HG02943 (cell line): ENCODE measurements at regions not wholly inside any gene's neighbourhood (a gene's known extent, or its start where the extent isn't known, plus 50 kb on each side); places are given as distances from the start of the nearest gene placed in this dataset.
"Not testable (repeated sequence)": the region's sequence is repeated elsewhere in the genome, so short reads cannot be mapped to it uniquely, and the experiment has no call there.

Source experiments
- ATAC-seq: cut with Tn5 transposase; IDR thresholded peaks from one replicate; pipeline ENCODE4 v1.9.1; 2021; ENCODE audit warnings: mild to moderate bottlenecking, low read depth, moderate library complexity; ENCODE audit not compliant: unreplicated experiment

DNA sequence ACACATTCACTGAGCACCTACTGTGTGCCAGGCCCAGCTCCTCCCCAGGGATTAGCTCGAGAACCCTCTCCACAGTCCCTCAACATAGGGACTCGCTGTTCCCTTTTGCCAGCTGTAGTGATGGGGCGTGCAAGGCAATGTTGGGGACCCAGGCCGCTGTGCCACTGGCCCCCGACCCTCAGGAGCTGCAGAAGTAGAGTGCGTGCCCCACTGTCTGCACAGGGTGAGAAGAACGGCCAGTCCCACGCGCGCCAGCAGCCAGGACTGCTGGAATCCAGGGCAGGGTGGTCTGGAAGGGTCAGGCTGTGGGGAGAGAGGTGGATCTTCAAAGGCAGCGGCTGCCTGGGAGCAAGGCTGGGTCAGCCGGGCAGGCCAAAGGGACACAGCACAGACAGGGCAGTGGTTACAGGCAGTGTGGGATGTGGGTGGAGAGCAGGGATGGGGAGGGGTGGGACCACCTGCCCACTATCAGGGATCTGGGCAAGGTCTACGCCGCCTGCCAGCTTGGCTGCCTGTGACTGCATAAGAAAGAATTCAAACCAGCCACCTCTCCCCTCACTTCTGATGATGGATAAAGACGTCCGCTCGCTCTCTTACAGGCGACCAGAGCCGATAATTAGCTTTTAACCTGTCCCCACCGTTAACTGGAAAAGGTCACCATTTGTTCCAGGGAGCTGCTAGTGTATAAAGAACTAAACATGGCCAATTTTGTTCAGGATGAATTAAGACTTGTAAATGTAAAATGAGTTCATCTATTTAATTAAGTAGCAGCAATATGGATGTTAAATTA lies 86.7 kb upstream of the GSE1 start:
- no peak for ATAC-seq

DNA sequence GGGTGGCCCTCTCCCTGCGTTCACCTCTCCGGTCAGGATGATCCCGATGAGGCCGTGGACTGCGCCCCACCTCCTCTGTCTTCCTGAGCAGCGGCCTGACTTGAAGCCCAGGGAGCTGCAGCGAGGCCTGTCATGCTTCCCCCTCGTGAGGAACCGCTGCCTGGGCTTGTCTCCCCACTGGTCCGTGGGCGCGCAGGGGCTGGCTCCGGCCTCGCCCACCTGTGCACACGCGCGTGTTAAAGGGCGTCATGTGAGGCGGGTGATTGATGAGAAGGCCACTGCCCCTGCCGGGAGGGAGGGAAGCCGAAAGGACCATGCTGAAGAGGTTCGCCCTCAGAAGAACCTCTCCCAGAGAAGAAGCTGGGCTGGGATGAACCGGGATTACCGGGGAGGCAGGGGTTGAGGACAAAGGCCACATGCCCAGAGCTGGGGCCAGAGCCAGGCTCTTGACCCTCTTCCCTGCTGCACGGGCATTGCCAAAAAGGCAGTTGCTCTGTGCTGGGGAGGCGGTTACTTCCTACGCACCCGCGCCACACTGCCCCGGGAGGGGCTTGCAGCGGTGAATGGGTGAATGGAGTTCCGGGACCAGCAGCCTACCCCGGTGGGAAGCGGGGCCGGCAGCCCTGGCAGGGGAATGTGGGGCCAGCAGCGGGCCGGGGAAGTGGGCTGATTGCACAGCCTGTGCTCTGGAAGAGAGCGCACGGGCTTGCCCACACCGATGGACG lies 85.9 kb upstream of the GSE1 start:
- ATAC-seq: no peak

DNA sequence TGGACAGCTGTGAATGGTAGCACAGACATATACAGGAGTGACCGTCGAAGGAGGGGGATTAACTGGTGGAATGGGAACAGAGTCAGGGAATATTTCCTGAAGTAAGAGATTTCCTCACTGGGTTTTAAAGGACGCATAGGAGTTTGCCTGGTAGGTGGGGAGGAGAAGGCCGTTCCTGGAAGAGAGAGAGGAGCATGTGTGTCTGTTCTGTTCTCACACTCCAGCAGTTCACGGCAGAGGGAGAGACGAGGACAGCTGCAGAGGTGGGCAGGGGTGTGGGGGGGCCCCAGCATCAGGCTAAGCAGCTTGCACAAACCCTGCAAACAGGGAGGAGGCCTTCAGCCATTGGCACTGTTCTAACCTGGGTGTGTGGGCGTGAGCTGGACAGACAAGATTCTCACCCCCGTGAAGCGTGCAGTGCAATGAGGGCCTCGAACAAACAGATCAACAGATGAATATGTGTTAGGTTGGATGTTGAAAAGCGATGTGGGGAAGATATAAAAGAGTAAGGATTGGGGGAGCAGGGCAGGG lies 85.3 kb upstream of the GSE1 start:
- no peak for ATAC-seq

DNA sequence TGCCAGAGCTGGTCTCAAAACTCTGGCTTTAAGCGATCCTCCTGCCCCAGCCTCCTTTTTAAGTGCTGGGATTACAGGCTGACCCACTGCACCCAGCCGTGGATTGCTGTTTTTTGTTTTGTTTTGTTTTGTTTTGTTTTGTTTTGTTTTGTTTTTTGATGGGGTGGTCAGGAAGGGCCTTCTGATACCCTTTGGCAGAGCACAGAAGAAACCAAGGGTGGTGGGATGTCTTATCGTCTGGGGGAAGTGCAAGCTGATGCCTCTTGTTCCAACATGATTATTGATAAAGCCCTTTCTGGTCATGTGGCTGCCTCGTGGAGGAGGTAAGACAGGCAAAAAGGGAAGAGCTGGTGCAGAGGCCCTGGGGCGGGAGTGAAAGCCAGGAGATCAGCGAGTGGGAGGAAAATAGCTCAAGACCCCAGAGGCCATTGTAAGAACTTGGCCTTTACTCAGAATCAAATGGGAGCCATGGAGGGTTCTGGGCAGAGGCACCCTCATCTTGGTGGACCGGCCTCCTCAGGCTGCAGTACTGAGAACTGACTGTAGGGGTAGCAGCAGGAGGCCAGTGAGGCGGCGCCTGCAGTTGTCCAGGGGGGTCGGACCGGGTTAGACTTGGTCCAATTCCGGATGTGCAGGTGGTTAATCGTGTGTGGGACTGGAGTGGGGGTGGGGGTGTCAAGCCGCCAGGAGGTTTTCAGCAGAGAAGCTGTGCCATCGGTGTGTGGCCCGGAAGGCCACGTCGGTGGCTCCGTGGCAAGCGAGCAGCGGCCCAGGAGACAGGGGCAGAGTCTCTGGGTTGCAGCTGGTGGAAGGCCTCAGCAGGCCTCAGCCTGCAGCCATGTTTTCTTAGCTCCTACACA lies 84.4 kb upstream of the GSE1 start:
- no peak for ATAC-seq

DNA sequence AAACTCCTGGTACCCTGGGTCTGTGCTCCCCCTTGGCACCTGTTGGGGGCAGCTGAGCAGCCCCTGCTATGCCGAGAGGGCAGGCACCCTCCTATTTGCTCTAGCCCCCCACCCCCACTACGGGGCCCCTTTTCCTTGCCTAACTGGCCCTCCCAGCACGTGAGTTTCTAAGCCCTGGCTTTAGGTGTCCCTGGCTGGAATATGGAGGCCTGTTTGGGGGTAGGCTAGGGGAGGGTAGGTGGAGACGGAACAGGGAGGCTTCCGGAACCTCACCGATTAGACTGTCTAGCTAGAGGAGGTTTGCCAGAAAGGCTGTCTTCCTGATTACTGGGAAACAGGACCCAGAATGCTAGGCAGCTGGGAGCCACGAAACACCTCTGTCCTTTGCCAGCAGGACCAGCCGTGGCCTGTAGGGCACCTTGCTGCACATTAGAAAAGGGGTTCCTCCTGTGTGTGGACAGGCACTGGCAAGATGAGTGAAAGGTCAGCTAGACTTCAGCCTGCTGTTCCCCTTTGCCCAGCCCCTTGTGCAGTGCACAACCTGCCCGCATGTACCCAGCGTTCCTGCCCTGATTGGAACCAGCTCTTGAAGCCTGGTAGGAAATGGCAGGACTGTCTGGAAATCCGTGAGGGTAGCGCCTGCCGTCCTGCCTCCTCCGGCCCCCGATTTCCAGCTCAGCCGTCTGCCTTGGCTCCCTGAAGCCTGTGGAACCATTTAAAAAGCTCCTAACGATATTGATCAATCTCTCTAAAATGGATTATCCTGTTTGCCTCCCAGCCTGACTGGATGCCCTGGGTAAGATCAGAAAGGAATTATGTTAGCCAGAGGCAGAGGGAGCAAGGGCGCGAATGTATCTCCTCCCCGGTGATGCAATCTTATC lies 83.4 kb upstream of the GSE1 start:
- ATAC-seq: no peak

DNA sequence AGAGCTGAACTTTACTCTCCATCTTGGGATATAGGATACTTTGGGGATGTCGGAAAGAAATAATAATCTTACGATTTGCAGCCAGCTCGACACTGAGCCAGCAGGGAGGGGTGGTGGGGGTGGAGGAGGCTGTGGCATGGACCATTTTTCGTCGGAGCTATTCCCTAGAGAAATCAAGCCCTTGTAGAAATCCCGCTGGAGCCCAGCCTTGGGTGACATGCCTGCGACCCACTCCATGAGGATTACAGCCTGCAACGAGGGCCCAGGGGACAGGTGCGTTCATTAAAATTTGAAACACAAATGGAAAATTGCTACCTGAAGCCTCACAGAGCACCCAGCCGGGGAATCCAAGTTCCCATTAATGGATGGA lies 82.8 kb upstream of the GSE1 start:
- ATAC-seq: no peak

DNA sequence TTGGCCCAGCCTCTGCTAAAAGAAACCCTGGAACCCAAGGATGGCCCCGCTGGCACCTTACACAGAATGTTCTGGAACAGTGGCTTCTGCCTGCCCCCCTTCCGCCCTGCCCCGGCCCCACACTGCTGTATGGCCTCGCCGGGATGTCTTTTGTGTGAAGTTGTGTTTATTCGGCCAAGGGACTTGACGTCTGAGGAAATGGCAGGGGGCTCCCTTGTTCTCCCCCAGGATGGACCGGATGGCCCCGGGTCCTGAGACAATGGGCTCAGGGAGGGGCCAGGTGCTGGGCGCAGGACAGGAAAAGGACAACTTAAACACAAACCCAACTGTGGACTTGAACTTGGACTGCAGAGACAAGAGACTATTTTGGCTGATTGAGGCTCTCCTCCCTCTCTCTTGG lies 81.6 kb upstream of the GSE1 start:
- no peak for ATAC-seq

DNA sequence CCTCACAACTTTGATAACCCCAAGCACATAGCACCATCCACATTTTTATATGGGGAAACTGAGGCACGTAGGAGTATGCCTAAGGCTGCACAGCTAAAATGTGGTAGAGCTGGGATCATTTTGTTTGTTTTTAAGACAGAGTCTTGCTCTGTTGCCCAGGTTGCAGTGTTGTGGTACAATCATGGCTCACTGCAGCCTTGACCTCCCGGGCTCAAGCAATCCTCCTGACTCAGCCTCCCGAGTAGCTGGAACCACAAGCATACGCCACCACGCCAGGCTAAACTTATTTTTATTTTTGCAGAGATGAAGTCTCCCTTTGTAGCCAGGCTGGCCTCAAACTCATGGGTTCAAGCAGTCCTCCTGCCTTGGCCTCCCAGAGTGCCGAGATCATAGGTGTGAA lies 81.0 kb upstream of the GSE1 start:
- ATAC-seq: no peak

DNA sequence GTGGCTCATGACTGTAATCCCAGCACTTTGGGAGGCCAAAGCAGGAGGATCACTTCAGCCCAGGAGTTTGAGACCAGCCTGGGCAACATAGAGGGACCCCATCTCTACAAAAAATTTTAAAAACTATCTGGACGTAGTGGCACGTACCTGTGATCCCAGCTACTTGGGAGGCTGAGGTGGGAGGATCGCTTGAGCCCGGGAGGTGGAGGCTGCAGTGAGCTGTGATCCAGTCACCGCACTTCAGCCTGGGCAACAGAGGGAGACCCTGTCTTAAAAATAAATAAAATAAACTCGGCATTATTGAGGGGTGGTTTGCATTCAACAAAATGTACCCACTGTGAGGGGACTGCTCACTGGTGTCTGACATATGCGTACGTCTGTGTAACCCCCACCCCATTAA lies 79.5 kb upstream of the GSE1 start:
- ATAC-seq: not testable (repeated sequence)

DNA sequence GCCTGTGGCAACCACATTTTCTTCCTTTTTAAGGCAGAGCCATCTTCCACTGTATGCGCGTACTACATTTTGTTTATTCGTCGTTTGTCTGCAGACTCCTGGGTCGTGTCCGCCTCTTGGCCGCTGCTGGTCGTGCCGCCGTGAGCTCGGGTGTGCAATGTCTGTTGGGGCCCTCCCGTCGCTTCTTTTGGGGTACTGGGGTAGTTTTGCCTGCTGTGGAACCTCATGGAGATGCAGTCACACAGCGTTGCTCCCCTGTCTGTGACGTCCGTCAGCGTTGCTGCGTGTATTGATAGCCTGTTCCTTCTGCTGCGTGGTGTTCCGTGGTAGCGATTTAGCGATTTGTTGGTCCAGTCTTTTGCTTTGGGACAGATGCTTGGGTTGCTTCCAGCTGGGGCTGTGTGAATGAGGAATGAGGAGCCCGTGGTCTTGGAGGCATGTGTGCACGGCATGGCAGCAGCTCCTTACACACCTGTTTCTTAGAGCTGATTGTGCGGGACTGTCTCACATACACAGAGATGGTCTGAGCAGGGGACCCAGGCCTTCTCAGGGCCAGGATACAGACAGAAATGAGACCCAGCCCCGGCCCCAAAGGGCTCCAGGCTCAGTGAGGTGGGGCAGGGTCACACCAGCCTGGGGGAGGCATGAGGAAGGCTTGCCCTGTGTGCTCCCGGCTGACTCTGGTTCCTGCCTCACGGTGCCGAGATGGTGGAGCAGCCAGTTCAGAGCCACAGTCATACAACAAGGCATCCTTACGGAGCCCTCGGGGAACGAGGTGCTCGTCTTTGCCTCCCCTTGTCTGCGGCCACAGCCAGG lies 78.4 kb upstream of the GSE1 start:
- ATAC-seq: no peak

DNA sequence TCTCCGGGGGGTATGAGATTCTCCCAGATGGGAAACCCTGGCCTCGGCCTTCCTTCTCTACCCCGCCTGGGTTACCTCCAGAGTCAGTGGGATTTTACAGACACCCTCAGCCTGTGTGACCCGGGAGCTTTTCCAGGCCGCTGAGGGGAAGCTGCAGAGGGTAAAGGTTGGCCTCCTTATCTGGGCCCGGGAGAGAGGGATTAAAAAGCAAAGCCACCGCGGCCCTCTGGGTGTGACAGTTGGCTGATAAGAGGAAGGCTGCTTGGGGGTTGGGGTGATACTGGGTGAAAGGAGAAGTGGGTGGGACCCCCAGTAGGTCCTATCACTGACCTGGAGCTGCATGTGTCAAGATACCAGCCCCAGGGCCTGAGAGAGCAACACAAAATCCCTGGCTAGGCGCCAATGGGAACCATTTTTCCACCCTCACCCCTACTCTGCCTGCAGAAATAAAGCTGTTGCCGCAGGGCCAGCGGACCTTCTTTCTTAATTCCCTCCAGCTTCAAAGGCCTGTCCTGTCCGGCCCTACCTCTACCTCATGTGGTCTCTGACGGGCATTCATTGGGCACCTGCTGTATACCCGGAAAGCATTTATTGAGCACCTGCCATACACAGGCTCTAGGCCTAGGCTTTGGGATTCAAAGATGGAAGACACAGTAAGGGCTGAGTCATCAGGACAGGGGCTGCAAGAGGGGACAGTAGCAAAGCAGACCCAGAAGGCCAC lies 77.6 kb upstream of the GSE1 start:
- ATAC-seq: no peak

DNA sequence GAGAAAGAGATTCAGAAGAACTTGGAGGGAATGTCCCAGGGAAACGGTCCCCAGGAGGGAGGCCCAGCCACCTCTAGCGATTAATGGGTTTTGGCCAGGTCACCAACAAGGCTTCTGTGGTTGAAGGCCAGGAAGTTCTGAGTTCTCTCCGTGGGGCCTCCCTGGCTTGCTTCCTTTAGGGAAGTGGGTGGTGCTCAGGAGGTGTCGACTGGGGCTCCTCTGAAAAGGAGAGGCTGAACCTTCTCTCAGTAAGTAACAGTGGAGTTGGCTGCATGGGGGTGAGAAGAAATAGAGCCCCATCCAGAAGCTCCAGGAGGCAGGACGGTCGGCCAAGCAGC lies 77.1 kb upstream of the GSE1 start:
- ATAC-seq: no peak

DNA sequence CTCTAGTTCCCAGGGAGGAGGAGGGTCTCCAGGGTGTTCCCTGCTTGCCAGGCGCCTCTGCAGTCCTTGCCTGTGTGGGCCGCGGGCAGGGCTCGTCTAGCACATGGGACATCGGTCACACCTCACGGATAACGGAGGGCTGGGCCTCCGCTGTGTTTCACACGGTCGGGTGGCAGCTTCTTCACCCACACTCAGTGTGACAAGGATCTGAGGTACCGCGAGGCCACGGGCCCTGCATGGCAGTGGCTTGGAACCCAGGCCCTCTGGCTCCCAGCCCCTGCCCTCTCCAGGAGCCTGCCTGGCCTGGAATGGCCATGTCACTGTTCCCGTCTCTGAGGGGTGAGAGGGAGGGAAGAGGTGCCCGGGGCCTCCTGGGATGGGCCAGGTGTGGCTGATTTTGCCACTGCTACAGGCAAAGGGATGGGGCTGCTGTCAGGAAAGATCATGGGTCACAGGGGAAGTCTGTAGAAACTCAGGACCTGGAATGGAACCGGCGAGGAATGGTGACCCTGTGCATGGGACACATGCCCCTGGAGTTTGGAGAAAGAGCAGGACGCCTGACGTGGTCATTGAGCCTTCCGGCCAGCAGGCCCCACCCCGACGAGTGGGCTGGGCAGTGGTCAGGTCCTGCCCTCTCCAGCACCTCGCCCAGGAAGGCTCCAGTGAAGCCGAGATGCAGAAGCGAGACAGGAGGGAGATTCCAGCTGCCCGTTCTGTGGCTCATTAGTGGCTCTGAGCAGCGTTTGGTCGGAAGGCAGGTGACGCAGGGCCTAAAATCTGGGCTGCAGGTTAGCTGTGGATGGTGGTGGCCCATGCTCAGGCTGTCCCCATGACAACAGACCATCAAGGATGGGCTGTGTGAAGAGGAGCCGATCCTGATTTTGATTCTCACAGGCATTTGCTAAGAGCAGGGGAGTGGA lies 76.5 kb upstream of the GSE1 start:
- no peak for ATAC-seq

DNA sequence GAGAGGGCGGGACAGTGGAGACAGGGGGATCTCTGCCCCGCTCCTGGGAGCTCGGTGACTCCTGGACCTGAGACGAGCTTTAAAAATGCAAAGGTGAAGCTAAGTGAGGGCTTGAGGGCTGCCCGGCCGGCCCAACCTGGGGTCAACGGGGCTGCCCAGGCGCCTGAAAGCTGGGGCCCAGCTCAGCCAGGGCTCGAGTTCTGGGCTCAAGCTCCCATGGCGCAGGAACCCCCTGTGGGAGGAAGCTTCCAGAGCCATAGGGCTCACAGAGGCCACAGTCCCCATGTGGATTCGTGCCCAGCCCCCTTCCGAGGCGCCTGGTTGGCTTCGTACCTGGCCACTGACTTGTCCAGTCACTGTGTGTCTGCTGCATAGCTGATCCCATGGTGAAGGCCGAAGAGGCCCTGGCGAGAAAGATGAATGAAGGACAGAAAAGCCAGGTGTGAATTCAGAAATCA lies 75.8 kb upstream of the GSE1 start:
- no peak for ATAC-seq

DNA sequence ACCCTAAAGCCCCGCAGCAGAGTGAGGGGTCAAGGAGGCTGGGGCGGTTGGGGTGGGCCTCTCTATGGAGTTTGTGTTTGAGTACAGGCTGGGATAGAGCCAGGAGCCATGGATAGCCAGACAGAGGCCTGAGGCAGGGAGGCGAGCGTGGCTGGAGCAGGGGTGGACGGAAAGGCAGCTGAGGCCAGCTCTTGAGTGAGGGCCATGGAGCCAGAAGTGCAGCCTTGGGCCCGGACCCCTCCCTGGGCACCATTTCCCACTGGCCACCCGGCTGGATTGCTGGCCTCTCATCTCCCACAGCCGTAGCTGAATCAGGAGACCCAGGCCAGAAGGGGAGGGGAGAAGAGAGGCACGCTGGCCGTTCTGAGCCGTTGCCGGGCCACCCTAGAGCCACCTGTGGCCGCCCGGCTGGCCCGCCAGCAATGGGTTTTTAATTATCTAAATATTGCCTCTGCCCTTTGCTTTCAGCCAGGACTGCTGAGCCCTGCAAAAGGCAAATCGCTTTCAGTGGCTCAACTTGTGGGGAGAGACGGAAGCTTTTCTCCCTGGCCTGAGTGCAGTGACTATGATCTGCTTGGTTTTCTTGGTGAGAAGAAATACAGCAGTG lies 75.2 kb upstream of the GSE1 start:
- no peak for ATAC-seq

DNA sequence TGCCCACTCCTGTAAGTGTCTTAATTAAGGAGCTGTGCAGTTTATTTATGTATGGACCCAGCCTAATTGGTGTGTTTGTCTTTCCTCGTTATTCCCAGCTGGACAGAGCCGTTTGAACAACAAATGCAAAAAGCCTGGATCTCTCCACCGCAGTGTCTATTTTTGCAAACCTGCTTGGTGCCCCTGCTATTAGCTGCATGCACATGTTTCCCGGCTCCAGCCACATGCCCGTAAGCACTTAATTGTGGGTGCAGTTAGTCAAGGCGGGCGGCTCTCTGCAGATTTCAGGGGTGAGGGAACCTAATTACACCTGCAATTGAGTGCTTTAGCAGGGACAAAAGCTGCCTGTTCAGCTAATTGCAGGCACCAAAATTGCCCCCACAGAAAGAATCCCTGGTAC lies 74.0 kb upstream of the GSE1 start:
- ATAC-seq: no peak

DNA sequence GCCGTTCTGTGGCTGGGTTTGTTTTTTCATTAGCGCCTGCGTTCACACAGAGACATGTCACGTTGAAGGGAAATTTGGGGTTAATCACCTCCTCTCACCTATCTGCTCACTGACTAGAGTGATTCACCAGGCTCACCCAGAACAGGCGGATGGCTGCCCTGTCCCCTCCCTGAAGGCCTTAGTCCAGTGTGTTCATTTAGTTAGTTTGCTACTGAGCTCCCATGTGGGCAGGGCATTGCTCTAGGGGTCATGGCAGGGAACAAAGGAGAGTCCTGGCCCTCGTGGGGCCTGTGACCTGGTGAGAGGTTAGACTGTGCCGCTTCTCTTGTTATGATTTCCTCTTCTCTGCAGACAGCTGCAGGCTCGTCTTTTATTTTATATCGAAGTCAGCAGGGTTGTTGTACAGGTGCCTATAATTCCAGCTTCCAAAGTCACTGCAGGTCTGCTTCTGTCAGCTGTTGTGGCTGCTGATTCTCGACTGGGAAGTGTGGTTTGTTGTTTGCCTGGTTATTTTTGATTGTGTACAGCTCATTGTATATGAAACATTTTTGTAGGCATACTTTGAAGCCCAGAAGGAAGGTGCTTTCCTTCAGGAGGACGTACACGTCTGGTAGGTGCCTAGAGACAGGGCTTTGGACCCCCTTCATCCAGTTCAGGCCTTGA lies 73.4 kb upstream of the GSE1 start:
- no peak for ATAC-seq
